Kidney capillary endothelial cell (primary cell): ENCODE measurements at regions not wholly inside any gene's neighbourhood (a gene's known extent, or its start where the extent isn't known, plus 50 kb on each side); places are given as distances from the start of the nearest gene placed in this dataset.
"Not testable (repeated sequence)": the region's sequence is repeated elsewhere in the genome, so short reads cannot be mapped to it uniquely, and the experiment has no call there.

ENCODE experiments used
- DNase-seq: peaks from one replicate; pipeline ENCODE4 v3.0.0-alpha.2; 2018; ENCODE audit warnings: low spot score

DNA sequence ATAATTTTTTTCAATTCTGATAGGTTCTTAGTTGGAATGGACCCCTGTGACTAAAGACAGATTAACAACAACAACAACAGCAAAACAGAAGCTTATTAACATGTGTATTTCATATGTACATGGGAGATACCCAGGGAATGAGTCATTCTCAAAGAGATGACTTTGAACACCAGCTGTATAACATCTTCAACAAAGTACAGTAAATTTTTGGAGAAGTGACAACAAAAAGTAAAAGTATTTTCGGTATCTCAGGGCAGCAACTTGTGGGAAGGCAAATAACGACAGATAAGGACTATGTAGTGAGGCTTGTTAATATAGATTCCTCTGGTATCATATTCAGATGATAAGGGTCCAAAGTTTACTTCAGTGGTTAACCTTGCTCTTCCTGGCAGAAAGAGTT lies 573.4 kb upstream of the RAG2 start:
- no peak for DNase-seq

- DNase-seq = no peak
These were observed 572.3 kb upstream of the RAG2 start for GRCh38 chr11:37170311-37170710.

GRCh38 chr11:37145434-37145833 lies 547.4 kb upstream of the RAG2 start:
- not testable (repeated sequence) for DNase-seq

- DNase-seq = no peak
These were observed 544.6 kb upstream of the RAG2 start for GRCh38 chr11:37142591-37142990.

DNA sequence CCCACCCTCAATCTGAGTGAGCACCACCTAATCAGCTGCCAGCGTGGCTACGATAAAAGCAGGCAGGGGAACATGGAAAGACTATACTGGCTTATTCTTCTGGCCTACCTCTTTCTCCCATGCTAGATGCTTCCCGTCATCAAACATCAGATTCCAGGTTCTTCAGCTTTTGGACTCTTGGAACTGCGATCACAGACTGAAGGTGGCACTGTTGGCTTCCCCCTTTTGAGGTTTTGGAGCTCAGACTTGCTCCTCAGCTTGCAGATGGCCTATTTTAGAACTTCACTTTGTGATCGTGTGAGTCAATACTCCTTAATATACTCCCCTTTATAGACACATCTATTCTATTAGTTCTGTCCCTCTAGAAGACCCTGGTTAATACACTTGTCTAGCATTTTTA lies 543.7 kb upstream of the RAG2 start:
- no peak for DNase-seq

DNA sequence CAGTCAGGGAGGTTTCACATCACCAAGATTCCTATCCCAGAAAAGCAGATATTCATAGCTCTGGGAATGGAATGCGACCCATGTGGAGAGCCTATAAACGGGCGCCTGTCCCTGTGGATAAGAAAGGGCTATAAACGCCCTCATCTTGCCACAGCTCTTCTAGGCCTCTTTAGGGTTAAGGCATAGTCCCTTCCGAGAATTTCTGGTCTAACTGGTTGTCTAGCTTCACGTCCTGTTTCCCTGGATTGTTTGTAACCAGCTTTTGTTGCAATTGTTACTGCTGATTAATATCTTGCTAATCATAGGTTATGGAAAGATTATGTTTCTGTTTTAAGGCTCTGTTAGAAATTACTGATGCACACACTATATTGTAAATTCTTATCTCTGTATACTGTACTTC lies 537.6 kb upstream of the RAG2 start:
- DNase-seq = not testable (repeated sequence)

GRCh38 chr11:37134637-37135036 lies 536.6 kb upstream of the RAG2 start:
- DNase-seq = no peak

GRCh38 chr11:37124384-37124783 lies 526.3 kb upstream of the RAG2 start:
- DNase-seq = no peak

- DNase-seq = no peak
These were observed 517.9 kb upstream of the RAG2 start for GRCh38 chr11:37115963-37116362.

- no peak for DNase-seq
These were observed 512.3 kb upstream of the RAG2 start for GRCh38 chr11:37110385-37110784.

DNA sequence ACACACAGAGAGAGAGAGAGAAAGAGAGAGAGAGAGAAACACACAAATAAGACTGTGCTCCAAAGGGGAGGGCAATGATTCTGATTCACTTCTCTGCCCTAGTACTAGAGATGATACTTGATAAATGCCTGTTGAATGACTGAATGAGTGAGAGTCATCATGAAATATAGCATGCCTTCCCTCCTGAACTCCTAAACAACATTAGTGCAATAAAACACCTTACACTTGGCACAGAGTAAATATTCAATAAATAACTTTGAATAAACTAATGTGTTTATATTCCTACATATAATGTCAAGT lies 511.2 kb upstream of the RAG2 start:
- DNase-seq = no peak

- no peak for DNase-seq
These were observed 510.6 kb upstream of the RAG2 start for GRCh38 chr11:37108436-37109285.

DNA sequence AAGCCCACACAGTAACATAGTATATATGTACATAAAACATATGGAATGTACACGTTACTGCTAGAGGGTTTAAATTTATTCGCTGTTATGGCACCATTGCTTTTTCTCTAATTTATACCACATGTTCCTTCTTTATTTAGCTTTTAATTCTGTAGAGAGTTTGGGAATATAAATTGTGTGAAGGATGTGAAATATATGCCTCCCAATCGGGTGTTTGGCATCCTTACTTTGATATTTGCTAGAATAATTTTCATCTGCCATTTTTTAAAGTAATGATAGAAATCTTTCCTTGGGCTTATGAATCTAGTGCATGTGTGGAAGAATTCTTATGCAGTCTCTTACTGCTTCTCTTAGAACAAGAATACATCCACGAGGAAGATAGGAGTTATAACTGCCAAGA lies 509.8 kb upstream of the RAG2 start:
- no peak for DNase-seq

- no peak for DNase-seq
These were observed 509.4 kb upstream of the RAG2 start for GRCh38 chr11:37107415-37107814.

DNA sequence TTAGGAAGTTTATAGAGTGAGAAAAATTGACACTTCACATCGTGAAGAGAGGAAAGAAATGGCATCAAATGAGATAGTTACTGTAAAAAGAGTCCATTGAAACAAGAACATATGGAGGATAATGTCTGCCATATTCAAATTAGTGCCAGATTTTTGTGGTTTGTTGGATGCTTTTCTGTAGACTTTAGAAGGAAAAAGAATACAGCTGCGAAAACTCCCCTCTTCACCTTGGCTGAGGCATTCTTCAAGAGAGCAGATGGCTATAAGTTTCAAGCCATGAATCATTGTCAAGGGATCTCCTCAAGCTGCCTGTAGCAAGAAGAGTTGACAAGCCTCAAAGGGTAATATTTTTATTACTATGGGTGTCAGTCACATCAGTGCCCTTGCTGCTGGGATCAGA lies 507.4 kb upstream of the RAG2 start:
- no peak for DNase-seq

- DNase-seq = no peak
These were observed 506.3 kb upstream of the RAG2 start for GRCh38 chr11:37104380-37104779.

GRCh38 chr11:37100008-37100407 lies 502.0 kb upstream of the RAG2 start:
- DNase-seq = no peak

- DNase-seq = no peak
These were observed 494.5 kb upstream of the RAG2 start for GRCh38 chr11:37092487-37092886.

DNA sequence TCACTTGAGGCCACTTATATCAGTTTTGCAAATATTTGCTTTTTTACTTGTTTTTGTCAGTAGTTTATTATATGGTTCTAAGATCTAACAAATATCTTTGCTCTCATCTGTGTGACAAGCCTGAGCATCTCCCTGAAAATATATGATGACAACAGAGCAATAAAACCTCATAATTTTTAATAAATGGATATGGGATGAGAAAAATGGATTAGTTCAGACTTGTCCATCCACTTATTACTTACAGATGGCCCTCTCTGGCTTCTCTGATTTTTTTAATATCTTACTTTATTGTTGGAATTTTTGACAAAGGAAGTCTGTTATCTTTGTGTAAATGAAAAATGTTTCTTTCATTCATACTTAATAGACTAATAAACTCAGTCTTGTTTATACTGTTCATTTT lies 491.4 kb upstream of the RAG2 start:
- no peak for DNase-seq

- DNase-seq = no peak
These were observed 490.5 kb upstream of the RAG2 start for GRCh38 chr11:37088573-37088910.

GRCh38 chr11:37087650-37088572 lies 489.9 kb upstream of the RAG2 start:
- no peak for DNase-seq

DNA sequence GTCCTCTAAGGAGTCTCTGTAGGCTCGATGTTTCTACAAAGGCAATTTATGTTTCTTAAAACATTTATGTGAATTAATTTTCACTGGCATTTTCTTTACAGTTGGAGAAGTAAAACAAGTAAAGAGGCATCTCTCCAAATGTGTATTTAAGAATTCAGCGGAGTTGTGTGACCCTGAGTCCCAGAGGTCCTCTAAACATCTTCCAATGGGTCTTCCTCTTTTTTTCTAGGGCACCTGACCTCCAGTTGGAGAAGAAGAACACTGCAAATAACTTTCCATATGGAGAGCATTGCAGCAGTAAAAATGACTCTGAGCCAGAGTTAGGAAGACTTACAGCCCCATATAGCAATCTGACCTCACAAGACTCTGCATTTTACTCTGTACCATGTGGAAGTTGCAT lies 480.5 kb upstream of the RAG2 start:
- no peak for DNase-seq

DNA sequence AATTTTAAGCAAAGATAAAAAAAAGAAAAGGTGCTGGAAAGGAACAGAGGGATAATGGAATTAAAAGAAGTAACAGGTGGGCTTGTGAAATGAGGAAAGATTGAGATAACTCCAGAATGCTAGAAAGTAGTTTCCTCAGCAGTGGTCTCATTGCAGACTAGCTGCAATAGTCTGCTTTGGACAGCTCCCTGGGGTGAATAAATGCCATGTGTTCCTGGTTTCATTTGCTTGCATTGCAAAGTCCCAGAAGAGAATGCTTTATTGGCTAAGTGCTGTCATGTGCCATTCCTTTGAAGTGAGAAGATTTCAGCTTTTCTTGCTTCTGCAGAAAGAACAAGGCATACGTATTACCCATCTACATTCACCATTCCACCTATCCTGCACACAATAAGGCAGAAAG lies 478.8 kb upstream of the RAG2 start:
- DNase-seq = no peak
